Spleen (tissue), 7 donors: ENCODE measurements at regions not wholly inside any gene's neighbourhood (a gene's known extent, or its start where the extent isn't known, plus 50 kb on each side); places are given as distances from the start of the nearest gene placed in this dataset.

Experiments
- POLR2A ChIP-seq, 3 donors: fragments of 450-650 bp; IDR thresholded peaks; one replicate each; pipeline ENCODE4 v1.5.1; 2017; ENCODE audit warnings: antibody characterized with exemption in 3 of 3, mild to moderate bottlenecking in 1 of 3
- TF ChIP-seq, protein P1 (sequence below), 11 experiments: fragments of 200-600 bp in 7 of 11; fragments of 450-650 bp in 4 of 11; sonication (generic) in 4 of 11; IDR thresholded peaks in 8 of 11; conservative IDR thresholded peaks in 3 of 11; 1 replicate in 7 of 11; 2 replicates in 4 of 11; pipeline versions ENCODE4 v1.4.0 to v1.8.0; 2016 to 2021; ENCODE audit warnings: antibody characterized with exemption in 11 of 11, inconsistent platforms in 4 of 11, mild to moderate bottlenecking in 1 of 11
- donor health status: DM: no; HTN: no; CAD: no; lungs with moderate emphysema.
- donor health status: DM: no; HTN: no; CAD: no.
- donor health status: DM: no; HTN: no; CAD: no.

GRCh38 chr4:163790231-163790630 is 295.7 kb downstream of the TMA16 start:
- TF ChIP-seq, protein P1, sequence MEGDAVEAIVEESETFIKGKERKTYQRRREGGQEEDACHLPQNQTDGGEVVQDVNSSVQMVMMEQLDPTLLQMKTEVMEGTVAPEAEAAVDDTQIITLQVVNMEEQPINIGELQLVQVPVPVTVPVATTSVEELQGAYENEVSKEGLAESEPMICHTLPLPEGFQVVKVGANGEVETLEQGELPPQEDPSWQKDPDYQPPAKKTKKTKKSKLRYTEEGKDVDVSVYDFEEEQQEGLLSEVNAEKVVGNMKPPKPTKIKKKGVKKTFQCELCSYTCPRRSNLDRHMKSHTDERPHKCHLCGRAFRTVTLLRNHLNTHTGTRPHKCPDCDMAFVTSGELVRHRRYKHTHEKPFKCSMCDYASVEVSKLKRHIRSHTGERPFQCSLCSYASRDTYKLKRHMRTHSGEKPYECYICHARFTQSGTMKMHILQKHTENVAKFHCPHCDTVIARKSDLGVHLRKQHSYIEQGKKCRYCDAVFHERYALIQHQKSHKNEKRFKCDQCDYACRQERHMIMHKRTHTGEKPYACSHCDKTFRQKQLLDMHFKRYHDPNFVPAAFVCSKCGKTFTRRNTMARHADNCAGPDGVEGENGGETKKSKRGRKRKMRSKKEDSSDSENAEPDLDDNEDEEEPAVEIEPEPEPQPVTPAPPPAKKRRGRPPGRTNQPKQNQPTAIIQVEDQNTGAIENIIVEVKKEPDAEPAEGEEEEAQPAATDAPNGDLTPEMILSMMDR (IDR thresholded peaks at IDR 0.05 in 8 of 11, conservative IDR thresholded peaks at IDR 0.05 in 3 of 11): no peak
- no peak for TF ChIP-seq POLR2A (IDR thresholded peaks at IDR 0.05)
